ENCODE measurements at regions not wholly inside any gene's neighbourhood (a gene's known extent, or its start where the extent isn't known, plus 50 kb on each side); places are given as distances from the start of the nearest gene placed in this dataset.
A peak's percentile ranks its signal among the peaks of the same experiment; 100 is the strongest.

DNA sequence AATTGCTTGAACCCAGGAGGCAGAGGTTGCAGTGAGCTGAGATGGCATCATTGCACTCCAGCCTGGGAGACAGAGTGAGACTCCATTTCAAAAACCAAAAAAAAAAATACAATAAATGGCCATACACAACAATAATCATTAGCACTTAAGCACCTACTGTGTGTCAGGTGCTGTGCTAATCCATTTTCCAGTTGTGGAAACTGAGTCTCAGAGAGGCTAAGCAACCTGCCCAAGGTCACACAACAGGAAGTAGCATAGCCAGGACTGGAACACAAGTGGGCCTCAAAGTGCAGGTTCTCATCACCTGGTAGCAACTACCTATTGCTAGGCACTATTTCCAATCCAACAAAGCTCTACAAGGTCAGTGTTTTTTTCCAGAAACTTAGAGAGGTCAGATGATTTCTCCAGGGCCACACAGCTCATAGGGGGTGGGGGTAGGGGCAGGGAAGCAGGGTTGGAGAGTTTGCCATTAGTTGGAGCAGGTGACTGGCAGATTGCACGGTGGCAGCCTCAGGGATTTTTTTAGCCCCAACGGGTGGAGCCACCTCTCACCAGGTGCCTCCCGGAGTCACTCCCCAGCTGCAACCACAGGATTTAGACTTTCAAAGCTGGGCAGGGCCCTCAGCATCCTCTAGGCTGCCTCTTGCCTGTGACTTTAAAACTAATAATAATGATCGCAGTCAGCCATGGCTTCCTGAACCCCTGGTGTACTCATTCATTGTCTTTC lies 52.5 kb upstream of the ID3 start:
- Histone ChIP-seq H2AFZ (ENCODE audit: low read depth, low read length, severe bottlenecking) (no peak overlapping the region), H3K9ac (ENCODE audit: low read length) (peak overlapping the region; percentile 54), H3K4me3 (ENCODE audit: insufficient read depth, low read length, poor library complexity, severe bottlenecking) (no peak overlapping the region)

DNA sequence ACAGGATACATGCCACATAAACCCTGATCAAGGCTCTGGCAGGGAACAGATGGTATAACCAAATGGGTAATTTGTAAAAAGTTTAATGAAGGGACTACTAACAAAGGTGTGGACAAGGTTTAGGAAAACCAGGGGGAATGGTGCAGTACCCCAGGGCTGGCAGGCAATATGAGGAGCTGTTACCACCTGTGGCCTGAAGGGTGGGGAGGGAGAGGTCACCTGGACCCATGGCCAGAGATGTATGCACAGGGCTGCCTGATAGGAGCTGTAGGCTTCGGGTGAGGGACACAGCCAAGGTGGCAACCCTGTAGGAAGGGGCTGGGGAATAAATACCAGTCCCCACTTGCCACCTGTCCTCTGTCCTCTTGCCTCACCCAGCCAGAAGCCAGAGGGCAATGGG lies 51.4 kb upstream of the ID3 start:
- H4K20me1 ChIP-seq (ENCODE audit: low read depth, low read length) = no peaks in the 10 kb centered on the region
- TF ChIP-seq EZH2phosphoT487 (conservative IDR thresholded peaks at IDR 0.05; ENCODE audit: low read length) = no peak
- TF ChIP-seq, protein P1, sequence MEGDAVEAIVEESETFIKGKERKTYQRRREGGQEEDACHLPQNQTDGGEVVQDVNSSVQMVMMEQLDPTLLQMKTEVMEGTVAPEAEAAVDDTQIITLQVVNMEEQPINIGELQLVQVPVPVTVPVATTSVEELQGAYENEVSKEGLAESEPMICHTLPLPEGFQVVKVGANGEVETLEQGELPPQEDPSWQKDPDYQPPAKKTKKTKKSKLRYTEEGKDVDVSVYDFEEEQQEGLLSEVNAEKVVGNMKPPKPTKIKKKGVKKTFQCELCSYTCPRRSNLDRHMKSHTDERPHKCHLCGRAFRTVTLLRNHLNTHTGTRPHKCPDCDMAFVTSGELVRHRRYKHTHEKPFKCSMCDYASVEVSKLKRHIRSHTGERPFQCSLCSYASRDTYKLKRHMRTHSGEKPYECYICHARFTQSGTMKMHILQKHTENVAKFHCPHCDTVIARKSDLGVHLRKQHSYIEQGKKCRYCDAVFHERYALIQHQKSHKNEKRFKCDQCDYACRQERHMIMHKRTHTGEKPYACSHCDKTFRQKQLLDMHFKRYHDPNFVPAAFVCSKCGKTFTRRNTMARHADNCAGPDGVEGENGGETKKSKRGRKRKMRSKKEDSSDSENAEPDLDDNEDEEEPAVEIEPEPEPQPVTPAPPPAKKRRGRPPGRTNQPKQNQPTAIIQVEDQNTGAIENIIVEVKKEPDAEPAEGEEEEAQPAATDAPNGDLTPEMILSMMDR (IDR thresholded peaks at IDR 0.05; ENCODE audit: insufficient read depth, low read length, poor library complexity, severe bottlenecking) = no peak

More for the DNA sequence above, 52.5 kb upstream of the ID3 start:
- H3K4me2 ChIP-seq (ENCODE audit: low read depth, low read length, poor library complexity, severe bottlenecking) = peak overlapping the region; percentile 64
- no peaks in the 10 kb centered on the region for H3K9me3 ChIP-seq (ENCODE audit: insufficient read depth, low read length)
- H3K27me3 ChIP-seq (ENCODE audit: low read length) = no peaks in the 10 kb centered on the region
- TF ChIP-seq, protein P1 (IDR thresholded peaks at IDR 0.05; ENCODE audit: insufficient read depth, low read length, poor library complexity, severe bottlenecking) = no peak
- no peak for TF ChIP-seq EZH2phosphoT487 (conservative IDR thresholded peaks at IDR 0.05; ENCODE audit: low read length)
- H3K9me2 ChIP-seq (replicated peaks; ENCODE audit: insufficient read depth, low read length) = no peaks in the 10 kb centered on the region
- H3K36me3 ChIP-seq (ENCODE audit: low read length) = no peaks in the 10 kb centered on the region
- H3K27ac ChIP-seq (ENCODE audit: low read depth, low read length) = peak overlapping the region; percentile 93
- H3K79me2 ChIP-seq (ENCODE audit: insufficient read depth, low read length) = no peaks in the 10 kb centered on the region
- no peaks in the 10 kb centered on the region for H4K20me1 ChIP-seq (ENCODE audit: low read depth, low read length)
- H3F3A ChIP-seq (ENCODE audit: insufficient read depth) = peaks cover 47% of the 10 kb centered on the region

DNA sequence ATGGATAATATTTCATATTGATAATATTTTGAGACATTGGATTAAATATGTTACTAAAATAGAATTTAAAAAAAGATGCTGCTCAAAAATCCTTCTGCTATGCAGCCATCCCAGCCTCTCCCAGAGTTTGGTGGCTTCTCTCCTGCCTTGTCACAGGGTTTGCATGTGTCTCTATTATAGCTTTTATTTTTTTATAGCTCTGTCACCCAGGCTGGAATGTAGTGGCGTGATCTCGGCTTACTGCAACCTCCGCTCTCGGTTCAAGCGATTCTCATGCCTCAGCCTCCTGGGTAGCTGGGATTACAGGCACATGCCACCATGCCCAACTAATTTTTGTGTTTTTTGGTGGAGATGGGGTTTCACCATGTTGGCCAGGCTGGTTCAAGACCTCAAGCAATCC lies 50.7 kb upstream of the ID3 start:
- Histone ChIP-seq H3F3A (ENCODE audit: insufficient read depth) (peaks cover 44% of the 10 kb centered on the region), H3K27ac (ENCODE audit: low read depth, low read length) (no peak overlapping the region), H3K9ac (ENCODE audit: low read length) (no peak overlapping the region), H3K79me2 (ENCODE audit: insufficient read depth, low read length) (no peaks in the 10 kb centered on the region), H3K9me2 (replicated peaks; ENCODE audit: insufficient read depth, low read length) (no peaks in the 10 kb centered on the region), H3K27me3 (ENCODE audit: low read length) (no peaks in the 10 kb centered on the region), H3K36me3 (ENCODE audit: low read length) (no peaks in the 10 kb centered on the region), H3K4me2 (ENCODE audit: low read depth, low read length, poor library complexity, severe bottlenecking) (no peak overlapping the region), H4K20me1 (ENCODE audit: low read depth, low read length) (no peaks in the 10 kb centered on the region), H2AFZ (ENCODE audit: low read depth, low read length, severe bottlenecking) (no peak overlapping the region), H3K9me3 (ENCODE audit: insufficient read depth, low read length) (no peaks in the 10 kb centered on the region), H3K4me3 (ENCODE audit: insufficient read depth, low read length, poor library complexity, severe bottlenecking) (no peak overlapping the region)
- TF ChIP-seq EZH2phosphoT487 (conservative IDR thresholded peaks at IDR 0.05; ENCODE audit: low read length) = no peak
- TF ChIP-seq, protein P1 (IDR thresholded peaks at IDR 0.05; ENCODE audit: insufficient read depth, low read length, poor library complexity, severe bottlenecking) = no peak

More for the DNA sequence above, 51.4 kb upstream of the ID3 start:
- H3K4me2 ChIP-seq (ENCODE audit: low read depth, low read length, poor library complexity, severe bottlenecking) = no peak overlapping the region
- 0 out of 2 replicates have a peak overlapping the region, but pooled peaks have one; percentile 6 for H3K27ac ChIP-seq (ENCODE audit: low read depth, low read length)
- no peaks in the 10 kb centered on the region for H3K79me2 ChIP-seq (ENCODE audit: insufficient read depth, low read length)
- no peaks in the 10 kb centered on the region for H3K9me3 ChIP-seq (ENCODE audit: insufficient read depth, low read length)
- H3K9me2 ChIP-seq (replicated peaks; ENCODE audit: insufficient read depth, low read length) = no peaks in the 10 kb centered on the region
- H3K27me3 ChIP-seq (ENCODE audit: low read length) = no peaks in the 10 kb centered on the region
- no peaks in the 10 kb centered on the region for H3K36me3 ChIP-seq (ENCODE audit: low read length)
- H3F3A ChIP-seq (ENCODE audit: insufficient read depth) = peaks cover 47% of the 10 kb centered on the region
- H3K4me3 ChIP-seq (ENCODE audit: insufficient read depth, low read length, poor library complexity, severe bottlenecking) = no peak overlapping the region
- H2AFZ ChIP-seq (ENCODE audit: low read depth, low read length, severe bottlenecking) = no peak overlapping the region
- H3K9ac ChIP-seq (ENCODE audit: low read length) = no peak overlapping the region

Data from SU-DHL-6 (cell line).